B cell (primary cell): ENCODE measurements at regions not wholly inside any gene's neighbourhood (a gene's known extent, or its start where the extent isn't known, plus 50 kb on each side); places are given as distances from the start of the nearest gene placed in this dataset.

Experiments
- CTCF ChIP-seq: fragments of 200-600 bp; IDR thresholded peaks from one replicate; pipeline ENCODE4 v1.8.0; 2022; ENCODE audit warnings: antibody characterized with exemption, mild to moderate bottlenecking
- EZH2 ChIP-seq: IDR thresholded peaks from 2 replicates; pipeline ENCODE4 v1.6.1; 2012; ENCODE audit warnings: borderline replicate concordance, low read depth, mild to moderate bottlenecking, moderate library complexity, low read length; ENCODE audit not compliant: insufficient read depth, poor library complexity, severe bottlenecking

GRCh38 chr3:147518465-147518864, 109.3 kb downstream of the ZIC1 start:
- TF ChIP-seq CTCF (no peak), EZH2 (no peak)
